ENCODE measurements at regions not wholly inside any gene's neighbourhood (a gene's known extent, or its start where the extent isn't known, plus 50 kb on each side); places are given as distances from the start of the nearest gene placed in this dataset.
A peak's percentile ranks its signal among the peaks of the same experiment; 100 is the strongest.

- no peak for DNase-seq
Measured at GRCh38 chr18:61616111-61616610, 276.6 kb downstream of the RNF152 start.

GRCh38 chr18:61612517-61612916 is 279.3 kb downstream of the CDH20 start:
- DNase-seq = no peak

- no peak for DNase-seq
Measured at GRCh38 chr18:61609131-61609530, 275.9 kb downstream of the CDH20 start.

GRCh38 chr18:61608316-61608715 is 275.1 kb downstream of the CDH20 start:
- DNase-seq = no peak

GRCh38 chr18:61607867-61608266 is 274.6 kb downstream of the CDH20 start:
- no peak for DNase-seq

- peak; percentile 64 for DNase-seq
Measured at GRCh38 chr18:61606759-61607158, 273.5 kb downstream of the CDH20 start.

- peak; percentile 73 for DNase-seq
Measured at GRCh38 chr18:61606068-61606660, 272.9 kb downstream of the CDH20 start.

- DNase-seq = peak; percentile 6
Measured at GRCh38 chr18:61605376-61606067, 272.3 kb downstream of the CDH20 start.
